Nephron (organoid): ENCODE measurements at regions not wholly inside any gene's neighbourhood (a gene's known extent, or its start where the extent isn't known, plus 50 kb on each side); places are given as distances from the start of the nearest gene placed in this dataset.

ENCODE experiments used
- H3K27ac Mint-ChIP-seq, 3 experiments: 2 replicates each; pipeline ENCODE4 v1.8.0; 2020; ENCODE audit warnings: mixed read lengths in 3 of 3, mild to moderate bottlenecking in 2 of 3, moderate library complexity in 1 of 3
- H3K27me3 Mint-ChIP-seq: 2 replicates; pipeline ENCODE4 v1.8.0; 2021; ENCODE audit warnings: low read depth, mild to moderate bottlenecking, moderate library complexity, mixed read lengths
- H3K36me3 Mint-ChIP-seq: 2 replicates; pipeline ENCODE4 v1.8.0; 2020; ENCODE audit warnings: low read depth, mixed read lengths
- H3K4me1 Mint-ChIP-seq: 2 replicates; pipeline ENCODE4 v1.8.0; 2020; ENCODE audit warnings: mixed read lengths
- H3K4me3 Mint-ChIP-seq, 3 experiments: 2 replicates each; pipeline ENCODE4 v1.8.0; 2020; ENCODE audit warnings: mild to moderate bottlenecking in 3 of 3, mixed read lengths in 3 of 3, moderate library complexity in 2 of 3
- H3K9me3 Mint-ChIP-seq: 2 replicates; pipeline ENCODE4 v1.8.0; 2020; ENCODE audit warnings: mixed read lengths
- TF ChIP-seq, protein P1 (sequence below), 3 experiments: fragments of 200-600 bp; sonication (generic); IDR thresholded peaks; one replicate each; pipeline ENCODE4 v1.5.0; 2021; ENCODE audit warnings: antibody characterized with exemption in 3 of 3; ENCODE audit not compliant: unreplicated experiment in 3 of 3

GRCh38 chrX:77293331-77293995 lies 153.7 kb upstream of the FGF16 start:
- TF ChIP-seq, protein P1, sequence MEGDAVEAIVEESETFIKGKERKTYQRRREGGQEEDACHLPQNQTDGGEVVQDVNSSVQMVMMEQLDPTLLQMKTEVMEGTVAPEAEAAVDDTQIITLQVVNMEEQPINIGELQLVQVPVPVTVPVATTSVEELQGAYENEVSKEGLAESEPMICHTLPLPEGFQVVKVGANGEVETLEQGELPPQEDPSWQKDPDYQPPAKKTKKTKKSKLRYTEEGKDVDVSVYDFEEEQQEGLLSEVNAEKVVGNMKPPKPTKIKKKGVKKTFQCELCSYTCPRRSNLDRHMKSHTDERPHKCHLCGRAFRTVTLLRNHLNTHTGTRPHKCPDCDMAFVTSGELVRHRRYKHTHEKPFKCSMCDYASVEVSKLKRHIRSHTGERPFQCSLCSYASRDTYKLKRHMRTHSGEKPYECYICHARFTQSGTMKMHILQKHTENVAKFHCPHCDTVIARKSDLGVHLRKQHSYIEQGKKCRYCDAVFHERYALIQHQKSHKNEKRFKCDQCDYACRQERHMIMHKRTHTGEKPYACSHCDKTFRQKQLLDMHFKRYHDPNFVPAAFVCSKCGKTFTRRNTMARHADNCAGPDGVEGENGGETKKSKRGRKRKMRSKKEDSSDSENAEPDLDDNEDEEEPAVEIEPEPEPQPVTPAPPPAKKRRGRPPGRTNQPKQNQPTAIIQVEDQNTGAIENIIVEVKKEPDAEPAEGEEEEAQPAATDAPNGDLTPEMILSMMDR (IDR thresholded peaks at IDR 0.05; ENCODE audit: unreplicated experiment in 3 of 3): no peak
- Mint-ChIP-seq H3K4me3 (no peak overlapping the region), H3K27me3 (no peaks in the 10 kb centered on the region), H3K9me3 (peaks cover 30% of the 10 kb centered on the region), H3K27ac (no peak overlapping the region), H3K4me1 (no peaks in the 10 kb centered on the region), H3K36me3 (no peaks in the 10 kb centered on the region)

DNA sequence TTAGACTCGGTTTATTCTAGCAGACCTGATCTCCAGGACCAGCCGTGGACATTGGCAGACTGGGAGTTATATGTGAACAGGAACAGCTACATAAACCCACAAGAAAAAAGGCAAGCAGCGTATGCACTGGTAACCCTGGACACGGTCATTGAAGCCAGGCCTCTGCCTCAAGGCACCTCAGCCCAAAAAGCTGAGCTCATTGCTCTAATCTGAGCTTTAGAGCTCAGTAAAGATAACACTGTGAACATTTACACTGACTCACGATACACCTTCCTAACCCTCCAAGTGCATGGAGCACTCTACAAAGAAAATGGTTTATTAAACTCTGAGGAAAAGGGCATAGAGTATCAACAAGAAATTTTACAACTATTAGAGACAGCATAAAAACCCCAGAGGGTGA lies 148.9 kb upstream of the FGF16 start:
- Mint-ChIP-seq H3K4me1 (no peaks in the 10 kb centered on the region), H3K36me3 (no peaks in the 10 kb centered on the region), H3K4me3 (no peak overlapping the region), H3K27ac (no peak overlapping the region), H3K27me3 (no peaks in the 10 kb centered on the region), H3K9me3 (peaks cover 43% of the 10 kb centered on the region)
- TF ChIP-seq, protein P1 (IDR thresholded peaks at IDR 0.05; ENCODE audit: unreplicated experiment in 3 of 3): no peak

DNA sequence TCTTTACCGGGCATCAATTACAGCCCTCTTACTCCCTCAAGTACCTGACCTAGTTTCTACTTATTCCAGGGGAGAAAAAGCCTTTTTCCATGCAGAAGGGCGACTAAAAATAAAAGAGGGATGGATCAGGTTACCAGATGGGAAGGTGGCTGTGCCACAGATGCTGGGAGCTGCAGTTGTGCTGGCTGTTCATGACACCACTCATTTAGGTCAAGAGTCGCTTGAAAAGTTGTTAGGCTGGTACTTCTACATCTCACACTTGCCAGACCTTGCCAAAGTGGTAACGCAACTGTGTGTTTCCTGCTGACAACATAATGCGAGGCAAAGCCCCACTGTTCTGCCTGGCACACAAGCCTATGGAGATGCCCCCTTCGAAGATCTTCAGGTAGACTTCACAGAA lies 148.4 kb upstream of the FGF16 start:
- H3K4me3 Mint-ChIP-seq: no peak overlapping the region
- TF ChIP-seq, protein P1 (IDR thresholded peaks at IDR 0.05; ENCODE audit: unreplicated experiment in 3 of 3): no peak
- no peaks in the 10 kb centered on the region for H3K4me1 Mint-ChIP-seq
- H3K27me3 Mint-ChIP-seq: no peaks in the 10 kb centered on the region
- peaks cover 43% of the 10 kb centered on the region for H3K9me3 Mint-ChIP-seq
- no peak overlapping the region for H3K27ac Mint-ChIP-seq
- no peaks in the 10 kb centered on the region for H3K36me3 Mint-ChIP-seq

GRCh38 chrX:77299549-77299948 lies 147.6 kb upstream of the FGF16 start:
- Mint-ChIP-seq H3K36me3 (no peaks in the 10 kb centered on the region), H3K27me3 (no peaks in the 10 kb centered on the region), H3K4me1 (no peaks in the 10 kb centered on the region), H3K27ac (no peak overlapping the region), H3K9me3 (peaks cover 45% of the 10 kb centered on the region), H3K4me3 (no peak overlapping the region)
- TF ChIP-seq, protein P1 (IDR thresholded peaks at IDR 0.05; ENCODE audit: unreplicated experiment in 3 of 3): no peak

DNA sequence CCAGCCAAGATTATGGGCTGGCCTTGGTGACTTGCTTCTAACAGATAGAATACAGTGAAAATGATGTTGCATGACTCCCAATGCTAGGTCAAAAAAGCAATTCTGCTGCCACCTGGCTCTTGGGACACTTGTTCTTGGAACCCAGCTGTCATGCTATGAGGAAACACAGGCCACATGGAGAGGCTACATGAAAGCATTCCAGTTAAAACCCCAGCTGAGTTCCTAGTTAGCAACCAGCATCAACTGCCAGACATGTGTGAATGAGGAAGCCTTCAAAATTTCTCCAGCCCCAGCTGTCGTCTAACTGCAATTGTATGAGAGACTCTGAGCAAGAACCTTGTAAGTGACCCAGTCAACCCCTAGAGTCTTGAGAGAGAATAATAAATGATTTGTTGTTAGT lies 105.2 kb upstream of the FGF16 start:
- Mint-ChIP-seq H3K27me3 (no peaks in the 10 kb centered on the region), H3K9me3 (peaks cover 11% of the 10 kb centered on the region), H3K27ac (no peak overlapping the region), H3K36me3 (no peaks in the 10 kb centered on the region), H3K4me3 (no peak overlapping the region), H3K4me1 (peaks cover 14% of the 10 kb centered on the region)
- TF ChIP-seq, protein P1 (IDR thresholded peaks at IDR 0.05; ENCODE audit: unreplicated experiment in 3 of 3): no peak

DNA sequence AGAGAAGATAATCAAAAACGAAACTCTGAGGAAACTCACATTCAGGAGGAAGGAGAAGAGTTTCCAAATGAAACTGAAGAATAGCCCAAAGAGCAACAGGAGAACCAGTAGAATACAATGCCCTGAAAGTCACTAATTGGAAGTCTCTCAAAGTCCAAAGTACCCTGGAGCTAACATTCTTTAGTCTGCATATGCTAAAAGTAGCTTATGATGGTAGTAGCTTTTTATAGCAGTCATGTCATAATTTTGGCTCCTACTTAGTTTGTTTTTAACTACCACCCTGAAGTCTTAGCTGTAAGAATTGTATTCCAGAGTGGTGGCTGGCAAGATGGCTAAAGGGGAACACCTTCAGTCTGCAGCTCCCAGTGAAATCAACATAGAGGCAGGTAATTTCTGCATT lies 100.3 kb upstream of the FGF16 start:
- Mint-ChIP-seq H3K4me1 (peaks cover 9% of the 10 kb centered on the region), H3K27me3 (no peaks in the 10 kb centered on the region), H3K36me3 (no peaks in the 10 kb centered on the region), H3K27ac (no peak overlapping the region), H3K9me3 (peaks cover 32% of the 10 kb centered on the region), H3K4me3 (no peak overlapping the region)
- TF ChIP-seq, protein P1 (IDR thresholded peaks at IDR 0.05; ENCODE audit: unreplicated experiment in 3 of 3): no peak
